HFFc6 (cell line): ENCODE measurements at regions not wholly inside any gene's neighbourhood (a gene's known extent, or its start where the extent isn't known, plus 50 kb on each side); places are given as distances from the start of the nearest gene placed in this dataset.

Source experiments
- DNase-seq: peaks from one replicate; pipeline ENCODE4 v3.0.0-alpha.2; 2018
- H3K27ac Mint-ChIP-seq: 2 replicates; pipeline ENCODE4 v1.8.0; 2020; ENCODE audit warnings: mild to moderate bottlenecking, mixed read lengths
- H3K27me3 Mint-ChIP-seq: 2 replicates; pipeline ENCODE4 v1.8.0; 2021; ENCODE audit warnings: mild to moderate bottlenecking, moderate library complexity, mixed read lengths; ENCODE audit not compliant: insufficient read depth
- H3K36me3 Mint-ChIP-seq: 2 replicates; pipeline ENCODE4 v1.8.0; 2021; ENCODE audit warnings: low read depth, mixed read lengths
- H3K4me1 Mint-ChIP-seq: 2 replicates; pipeline ENCODE4 v1.8.0; 2020; ENCODE audit warnings: low read depth, mixed read lengths
- H3K4me3 Mint-ChIP-seq: 2 replicates; pipeline ENCODE4 v1.8.0; 2020; ENCODE audit warnings: mild to moderate bottlenecking, moderate library complexity, mixed read lengths
- H3K9me3 Mint-ChIP-seq: 2 replicates; pipeline ENCODE4 v1.8.0; 2020; ENCODE audit warnings: mild to moderate bottlenecking, mixed read lengths
- TF ChIP-seq, protein P1 (sequence below): fragments of 200-600 bp; sonication (generic); IDR thresholded peaks from 2 replicates; pipeline ENCODE4 v1.5.0; 2021; ENCODE audit warnings: antibody characterized with exemption, mild to moderate bottlenecking

DNA sequence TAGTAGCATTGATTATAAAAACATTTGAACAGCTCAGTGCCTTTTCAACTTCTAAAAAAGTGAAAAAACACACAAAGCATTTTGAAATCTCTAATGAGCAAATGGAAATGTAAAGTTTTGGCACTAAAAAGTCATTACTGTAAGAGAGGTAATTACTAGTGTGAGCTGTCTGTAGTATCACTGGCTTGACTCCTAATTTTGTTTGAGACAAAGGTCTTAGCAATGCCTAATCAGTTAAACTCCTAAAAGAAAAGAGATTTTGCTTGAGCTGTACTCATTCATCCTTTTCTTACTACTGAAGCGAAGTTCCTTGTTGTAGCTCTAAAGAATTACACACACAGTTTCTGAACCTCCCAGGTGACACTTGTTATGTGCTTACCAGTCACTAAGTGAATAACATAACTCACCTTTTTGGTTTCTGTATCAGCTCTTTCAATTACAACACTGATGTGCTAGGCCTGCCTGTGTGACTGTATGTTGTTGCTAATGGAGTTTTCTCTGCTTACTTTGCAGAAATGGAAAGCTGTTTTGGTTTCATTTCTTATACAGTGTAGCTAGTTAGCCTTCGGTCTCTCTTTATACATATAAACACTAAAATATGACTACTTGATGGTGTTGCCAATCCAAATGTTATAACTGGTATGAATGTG is 924.4 kb upstream of the TENM4 start:
- H3K36me3 Mint-ChIP-seq, result peaks cover 5% of the 10 kb centered on the region; the same call in 1 of the 2 replicates
- H3K27me3 Mint-ChIP-seq, result no peaks in the 10 kb centered on the region
- H3K4me3 Mint-ChIP-seq, result no peak overlapping the region
- peaks cover 29% of the 10 kb centered on the region for H3K9me3 Mint-ChIP-seq
- H3K27ac Mint-ChIP-seq, result no peak overlapping the region
- no peak for DNase-seq
- TF ChIP-seq, protein P1, sequence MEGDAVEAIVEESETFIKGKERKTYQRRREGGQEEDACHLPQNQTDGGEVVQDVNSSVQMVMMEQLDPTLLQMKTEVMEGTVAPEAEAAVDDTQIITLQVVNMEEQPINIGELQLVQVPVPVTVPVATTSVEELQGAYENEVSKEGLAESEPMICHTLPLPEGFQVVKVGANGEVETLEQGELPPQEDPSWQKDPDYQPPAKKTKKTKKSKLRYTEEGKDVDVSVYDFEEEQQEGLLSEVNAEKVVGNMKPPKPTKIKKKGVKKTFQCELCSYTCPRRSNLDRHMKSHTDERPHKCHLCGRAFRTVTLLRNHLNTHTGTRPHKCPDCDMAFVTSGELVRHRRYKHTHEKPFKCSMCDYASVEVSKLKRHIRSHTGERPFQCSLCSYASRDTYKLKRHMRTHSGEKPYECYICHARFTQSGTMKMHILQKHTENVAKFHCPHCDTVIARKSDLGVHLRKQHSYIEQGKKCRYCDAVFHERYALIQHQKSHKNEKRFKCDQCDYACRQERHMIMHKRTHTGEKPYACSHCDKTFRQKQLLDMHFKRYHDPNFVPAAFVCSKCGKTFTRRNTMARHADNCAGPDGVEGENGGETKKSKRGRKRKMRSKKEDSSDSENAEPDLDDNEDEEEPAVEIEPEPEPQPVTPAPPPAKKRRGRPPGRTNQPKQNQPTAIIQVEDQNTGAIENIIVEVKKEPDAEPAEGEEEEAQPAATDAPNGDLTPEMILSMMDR, result no peak
- H3K4me1 Mint-ChIP-seq, result no peaks in the 10 kb centered on the region

GRCh38 chr11:80362563-80363340 is 921.9 kb upstream of the TENM4 start:
- H3K4me1 Mint-ChIP-seq, result no peaks in the 10 kb centered on the region
- H3K4me3 Mint-ChIP-seq, result no peak overlapping the region
- H3K27me3 Mint-ChIP-seq, result no peaks in the 10 kb centered on the region
- TF ChIP-seq, protein P1, result no peak
- H3K36me3 Mint-ChIP-seq, result peaks cover 5% of the 10 kb centered on the region; the same call in 1 of the 2 replicates
- H3K9me3 Mint-ChIP-seq, result peaks cover 22% of the 10 kb centered on the region
- no peak for DNase-seq
- no peak overlapping the region for H3K27ac Mint-ChIP-seq

DNA sequence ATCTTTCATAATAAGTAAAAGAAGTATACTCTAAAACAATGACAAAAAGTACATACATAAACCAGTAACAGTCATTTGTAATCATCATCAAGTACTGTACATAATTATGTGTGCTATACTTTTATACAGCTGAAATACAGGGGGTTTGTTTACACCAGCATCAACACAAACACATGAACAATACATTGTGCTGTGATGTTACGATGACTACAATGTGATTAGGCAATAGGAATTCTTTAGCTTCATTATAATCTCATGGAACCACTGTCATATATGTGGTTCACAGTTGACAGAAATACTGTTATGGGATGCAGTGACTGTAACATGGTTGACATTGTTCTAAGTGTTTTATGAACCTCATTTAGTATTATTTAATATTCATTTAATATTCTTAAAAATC is 914.4 kb upstream of the TENM4 start:
- H3K4me3 Mint-ChIP-seq, result no peak overlapping the region
- H3K9me3 Mint-ChIP-seq, result peaks cover 9% of the 10 kb centered on the region
- no peak overlapping the region for H3K27ac Mint-ChIP-seq
- no peaks in the 10 kb centered on the region for H3K27me3 Mint-ChIP-seq
- TF ChIP-seq, protein P1, result no peak
- H3K36me3 Mint-ChIP-seq, result peaks cover 4% of the 10 kb centered on the region; the same call in 1 of the 2 replicates
- DNase-seq, result no peak
- no peaks in the 10 kb centered on the region for H3K4me1 Mint-ChIP-seq

- DNase-seq, result no peak
- H3K27me3 Mint-ChIP-seq, result no peaks in the 10 kb centered on the region
- H3K27ac Mint-ChIP-seq, result no peak overlapping the region
- H3K4me1 Mint-ChIP-seq, result no peaks in the 10 kb centered on the region
- H3K9me3 Mint-ChIP-seq, result no peaks in the 10 kb centered on the region
- no peaks in the 10 kb centered on the region for H3K36me3 Mint-ChIP-seq
- H3K4me3 Mint-ChIP-seq, result no peak overlapping the region
- TF ChIP-seq, protein P1, result no peak
These were observed 909.7 kb upstream of the TENM4 start for GRCh38 chr11:80350541-80350940.

DNA sequence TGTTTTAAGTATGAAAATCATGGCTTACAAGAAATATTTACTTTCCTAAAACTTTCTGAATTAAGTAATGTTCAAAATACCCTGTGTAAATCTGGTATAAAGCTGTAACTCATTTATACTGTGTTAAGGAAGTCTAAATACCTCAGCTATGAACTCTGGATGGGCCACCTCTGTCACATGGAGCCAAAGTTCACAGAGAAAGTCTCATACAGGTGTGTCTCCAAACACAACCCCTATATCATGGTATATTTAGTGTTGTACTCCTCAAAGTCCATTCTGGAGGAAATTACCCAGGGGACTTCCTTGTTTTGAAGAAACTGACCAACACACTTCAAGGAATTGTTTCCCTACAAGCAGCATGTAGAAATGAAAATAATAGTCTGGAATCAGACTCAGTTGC is 909.2 kb upstream of the TENM4 start:
- Mint-ChIP-seq H3K36me3 (no peaks in the 10 kb centered on the region), H3K9me3 (no peaks in the 10 kb centered on the region), H3K4me1 (no peaks in the 10 kb centered on the region), H3K27ac (no peak overlapping the region), H3K4me3 (no peak overlapping the region), H3K27me3 (no peaks in the 10 kb centered on the region)
- TF ChIP-seq, protein P1, result no peak
- DNase-seq, result no peak
